Mammary epithelial cell (primary cell): ENCODE measurements at regions not wholly inside any gene's neighbourhood (a gene's known extent, or its start where the extent isn't known, plus 50 kb on each side); places are given as distances from the start of the nearest gene placed in this dataset.

Experiments used
- CTCF ChIP-seq, 2 donors: IDR thresholded peaks in 1 of 2; conservative IDR thresholded peaks in 1 of 2; 2 replicates each; pipeline ENCODE4 v1.5.1; 2011 to 2012; ENCODE audit warnings: inconsistent platforms in 2 of 2, low read length in 2 of 2, mild to moderate bottlenecking in 2 of 2, control low read depth in 1 of 2, low read depth in 1 of 2; ENCODE audit not compliant: insufficient read depth in 1 of 2; ENCODE audit errors: extremely low read depth in 1 of 2
- EZH2 ChIP-seq: IDR thresholded peaks from 2 replicates; pipeline ENCODE4 v1.6.1; 2012; ENCODE audit warnings: low read length, inconsistent platforms, borderline replicate concordance

- TF ChIP-seq EZH2, result no peak
- no peak for TF ChIP-seq CTCF (conservative IDR thresholded peaks at IDR 0.05 in 1 of 2, IDR thresholded peaks at IDR 0.05 in 1 of 2; ENCODE audit: extremely low read depth in 1 of 2, insufficient read depth in 1 of 2, low read depth in 1 of 2, low read length in 2 of 2)
Observed at GRCh38 chr4:24642981-24643547, 58.7 kb upstream of the DHX15 start.
